HepG2 (cell line): ENCODE measurements at regions not wholly inside any gene's neighbourhood (a gene's known extent, or its start where the extent isn't known, plus 50 kb on each side); places are given as distances from the start of the nearest gene placed in this dataset.
"Not testable (repeated sequence)": the region's sequence is repeated elsewhere in the genome, so short reads cannot be mapped to it uniquely, and the experiment has no call there.

Experiments
- ATAC-seq: fragments of 200-7000 bp; cut with Tn5 transposase; 3 replicates; pipeline ENCODE4 v1.9.1; 2020; ENCODE audit warnings: mild to moderate bottlenecking, moderate library complexity
- BruUV-seq: library from RNA; stranded (reverse); fragments of 400-500 nt; replicated peaks from 2 replicates; lab custom pipeline; 2021; lab: Mats Ljungman, UMichigan
- CTCF ChIA-PET: fragments of 300-600 bp; formaldehyde crosslinking; extraction: SDS; loops from one replicate; lab custom pipeline; 2021; ENCODE audit warnings: low total read pairs, inconsistent platforms, low intra/inter-chr PET ratio; lab: Yijun Ruan, JAX
- POLR2A ChIA-PET: fragments of 350-600 bp; sonication (Branson Sonifier 250); formaldehyde crosslinking; loops from one replicate; lab custom pipeline; 2020; ENCODE audit warnings: antibody characterized with exemption, inconsistent platforms; lab: Yijun Ruan, JAX
- DNase-seq: peaks from one replicate; pipeline ENCODE4 v3.0.0-alpha.2; 2015; ENCODE audit warnings: low spot score
- FAIRE-seq: peaks from 3 replicates; lab custom pipeline; 2011; peaks lifted over from hg19 to GRCh38; lab: Jason Lieb, UNC
- H2AFZ ChIP-seq: one replicate; pipeline ENCODE4 v1.6.1; 2011; ENCODE audit warnings: low read length, inconsistent platforms
- H3K27ac ChIP-seq: fragments of 300-600 bp; 3 replicates; pipeline ENCODE4 v1.8.0; 2011; ENCODE audit warnings: mixed run types, mild to moderate bottlenecking, mixed read lengths, low read length, inconsistent platforms; ENCODE audit not compliant: insufficient read depth; ENCODE audit errors: extremely low read length
- H3K27me3 ChIP-seq, 2 experiments: fragments of 200-600 bp in 1 of 2; 2 replicates in 1 of 2; 3 replicates in 1 of 2; pipeline versions ENCODE4 v1.6.0 to v1.8.0; 2011; ENCODE audit warnings: low read length in 2 of 2, mild to moderate bottlenecking in 2 of 2, moderate library complexity in 2 of 2, inconsistent platforms in 1 of 2; ENCODE audit not compliant: insufficient read depth in 2 of 2, control insufficient read depth in 1 of 2
- H3K36me3 ChIP-seq, 2 experiments: fragments of 200-600 bp in 1 of 2; replicated peaks in 1 of 2; 2 replicates in 1 of 2; 3 replicates in 1 of 2; pipeline versions ENCODE4 v1.5.1 to v1.8.0; 2011; ENCODE audit warnings: low read length in 2 of 2, inconsistent platforms in 1 of 2; ENCODE audit not compliant: insufficient read depth in 2 of 2, control insufficient read depth in 1 of 2
- H3K4me1 ChIP-seq: 2 replicates; pipeline ENCODE4 v1.5.1; 2012; ENCODE audit warnings: low read length, inconsistent platforms; ENCODE audit not compliant: insufficient read depth
- H3K4me2 ChIP-seq: 2 replicates; pipeline ENCODE4 v1.6.0; 2011; ENCODE audit warnings: low read depth, low read length, inconsistent platforms
- H3K4me3 ChIP-seq, 3 experiments: fragments of 200-600 bp in 1 of 3; sonication (generic), shearing (Covaris generic) in 1 of 3; replicated peaks in 1 of 3; 2 replicates each; pipeline ENCODE4 v1.5.1; 2011 to 2016; ENCODE audit warnings: low read length in 3 of 3, inconsistent platforms in 2 of 3, low read depth in 2 of 3, mild to moderate bottlenecking in 2 of 3, control low read depth in 1 of 3, mixed read lengths in 1 of 3; ENCODE audit not compliant: insufficient read depth in 1 of 3
- H3K79me2 ChIP-seq: one replicate; pipeline ENCODE4 v1.6.1; 2011; ENCODE audit warnings: low read length, inconsistent platforms; ENCODE audit not compliant: insufficient read depth
- H3K9ac ChIP-seq: 2 replicates; pipeline ENCODE4 v1.6.0; 2011; ENCODE audit warnings: mild to moderate bottlenecking, low read depth, low read length, inconsistent platforms; ENCODE audit not compliant: insufficient read depth
- H3K9me3 ChIP-seq: 2 replicates; pipeline ENCODE4 v1.5.1; 2012; ENCODE audit warnings: mild to moderate bottlenecking, low read length
- H4K20me1 ChIP-seq: 2 replicates; pipeline ENCODE4 v1.6.0; 2011; ENCODE audit warnings: inconsistent platforms, mild to moderate bottlenecking, low read length, moderate library complexity; ENCODE audit not compliant: insufficient read depth
- MXI1 ChIP-seq: IDR thresholded peaks from 3 replicates; pipeline ENCODE4 v1.6.1; 2012; ENCODE audit warnings: low read depth, low read length, inconsistent platforms, borderline replicate concordance
- NCOA1 ChIP-seq: sonication (generic); formaldehyde crosslinking; IDR thresholded peaks from 2 replicates; pipeline ENCODE4 v1.9.0; 2021; ENCODE audit warnings: missing genetic modification reagents
- PHF5A ChIP-seq: IDR thresholded peaks from one replicate; pipeline ENCODE4 v1.6.1; 2018; ENCODE audit warnings: low read depth, missing genetic modification reagents; ENCODE audit not compliant: unreplicated experiment
- SIN3A ChIP-seq: IDR thresholded peaks from 2 replicates; pipeline ENCODE4 v1.6.1; 2011; ENCODE audit warnings: low read depth, mild to moderate bottlenecking, control low read depth, low read length, borderline replicate concordance
- SMARCC2 ChIP-seq: fragments of 450-650 bp; IDR thresholded peaks from 2 replicates; pipeline ENCODE4 v1.6.1; 2017; ENCODE audit warnings: antibody characterized with exemption, mild to moderate bottlenecking
- WGBS: methylation state at CpG from one replicate; pipeline ENCODE4 v1.1.6; 2017; ENCODE audit warnings: low lambda C conversion rate; 5-methylcytosine and 5-hydroxymethylcytosine counted together
- in situ Hi-C: cut with HindIII; loops from 2 replicates; pipeline ENCODE4 v1.10.0; 2017; ENCODE audit warnings: low pct_unique_long_range_greater_than_20kb; ENCODE audit not compliant: extremely low pct_ligation_motif_present
- intact Hi-C: fragments of 100-400 bp; cut with micrococcal nuclease; formaldehyde crosslinking; loops from one replicate; pipeline ENCODE4 v1.10.0; 2022; ENCODE audit not compliant: unreplicated experiment
- TF ChIP-seq, protein P1 (sequence below): sonication (generic); formaldehyde crosslinking; IDR thresholded peaks from 2 replicates; pipeline ENCODE4 v1.4.0; 2020; ENCODE audit warnings: missing genetic modification reagents

DNA sequence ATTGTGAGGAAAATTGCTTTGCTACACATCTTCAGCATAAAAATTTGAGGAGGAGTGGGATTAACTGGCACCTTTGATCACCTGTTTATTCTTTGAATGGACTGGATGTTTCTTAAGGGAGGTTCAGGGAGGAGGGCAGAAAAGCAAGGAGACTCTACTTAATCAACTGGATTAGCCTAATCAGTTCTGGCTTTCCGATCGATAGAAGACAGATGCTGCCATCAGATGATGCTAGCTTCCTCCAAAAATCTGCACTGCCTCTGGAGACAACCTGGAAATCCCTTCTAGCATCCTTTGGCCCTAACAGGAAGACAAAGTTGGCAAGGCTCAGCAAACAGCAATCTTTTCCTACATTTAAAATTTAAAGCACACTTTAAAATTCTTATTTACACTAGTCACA, 197.8 kb downstream of the EBLN2 start (continued):
- TF ChIP-seq, protein P1, sequence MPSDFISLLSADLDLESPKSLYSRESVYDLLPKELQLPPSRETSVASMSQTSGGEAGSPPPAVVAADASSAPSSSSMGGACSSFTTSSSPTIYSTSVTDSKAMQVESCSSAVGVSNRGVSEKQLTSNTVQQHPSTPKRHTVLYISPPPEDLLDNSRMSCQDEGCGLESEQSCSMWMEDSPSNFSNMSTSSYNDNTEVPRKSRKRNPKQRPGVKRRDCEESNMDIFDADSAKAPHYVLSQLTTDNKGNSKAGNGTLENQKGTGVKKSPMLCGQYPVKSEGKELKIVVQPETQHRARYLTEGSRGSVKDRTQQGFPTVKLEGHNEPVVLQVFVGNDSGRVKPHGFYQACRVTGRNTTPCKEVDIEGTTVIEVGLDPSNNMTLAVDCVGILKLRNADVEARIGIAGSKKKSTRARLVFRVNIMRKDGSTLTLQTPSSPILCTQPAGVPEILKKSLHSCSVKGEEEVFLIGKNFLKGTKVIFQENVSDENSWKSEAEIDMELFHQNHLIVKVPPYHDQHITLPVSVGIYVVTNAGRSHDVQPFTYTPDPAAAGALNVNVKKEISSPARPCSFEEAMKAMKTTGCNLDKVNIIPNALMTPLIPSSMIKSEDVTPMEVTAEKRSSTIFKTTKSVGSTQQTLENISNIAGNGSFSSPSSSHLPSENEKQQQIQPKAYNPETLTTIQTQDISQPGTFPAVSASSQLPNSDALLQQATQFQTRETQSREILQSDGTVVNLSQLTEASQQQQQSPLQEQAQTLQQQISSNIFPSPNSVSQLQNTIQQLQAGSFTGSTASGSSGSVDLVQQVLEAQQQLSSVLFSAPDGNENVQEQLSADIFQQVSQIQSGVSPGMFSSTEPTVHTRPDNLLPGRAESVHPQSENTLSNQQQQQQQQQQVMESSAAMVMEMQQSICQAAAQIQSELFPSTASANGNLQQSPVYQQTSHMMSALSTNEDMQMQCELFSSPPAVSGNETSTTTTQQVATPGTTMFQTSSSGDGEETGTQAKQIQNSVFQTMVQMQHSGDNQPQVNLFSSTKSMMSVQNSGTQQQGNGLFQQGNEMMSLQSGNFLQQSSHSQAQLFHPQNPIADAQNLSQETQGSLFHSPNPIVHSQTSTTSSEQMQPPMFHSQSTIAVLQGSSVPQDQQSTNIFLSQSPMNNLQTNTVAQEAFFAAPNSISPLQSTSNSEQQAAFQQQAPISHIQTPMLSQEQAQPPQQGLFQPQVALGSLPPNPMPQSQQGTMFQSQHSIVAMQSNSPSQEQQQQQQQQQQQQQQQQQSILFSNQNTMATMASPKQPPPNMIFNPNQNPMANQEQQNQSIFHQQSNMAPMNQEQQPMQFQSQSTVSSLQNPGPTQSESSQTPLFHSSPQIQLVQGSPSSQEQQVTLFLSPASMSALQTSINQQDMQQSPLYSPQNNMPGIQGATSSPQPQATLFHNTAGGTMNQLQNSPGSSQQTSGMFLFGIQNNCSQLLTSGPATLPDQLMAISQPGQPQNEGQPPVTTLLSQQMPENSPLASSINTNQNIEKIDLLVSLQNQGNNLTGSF (CRISPR knock-in tag), result no peak
- TF ChIP-seq, all 625 proteins: peak for 0

DNA sequence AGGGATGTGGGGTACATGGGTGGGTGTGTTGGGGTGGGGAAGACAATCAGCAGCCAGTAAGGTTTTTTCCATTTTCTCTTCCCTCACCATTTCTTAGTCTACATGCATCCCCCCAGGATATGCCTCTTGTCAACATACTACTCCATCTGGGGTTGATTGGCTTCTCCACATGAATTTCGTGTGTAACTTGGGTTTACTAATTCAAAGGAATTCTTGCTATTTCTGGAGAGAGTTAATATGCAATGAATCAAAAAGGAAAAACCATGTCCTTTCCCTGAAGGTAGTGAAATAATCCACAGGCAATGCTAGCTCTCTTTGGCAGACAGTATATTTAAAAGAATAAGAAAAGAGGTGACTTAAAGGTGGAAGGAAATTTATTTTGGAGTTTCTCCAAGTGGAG, 198.4 kb downstream of the EBLN2 start:
- ChIA-PET POLR2A (no interaction called here), CTCF (no interaction called here)
- H3K27ac ChIP-seq, result no peak overlapping the region
- 0% methylated on average over 1 of the region's 1 CpG for WGBS
- H3K36me3 ChIP-seq, result no peaks in the 10 kb centered on the region
- DNase-seq (no peak), FAIRE-seq (no peak), ATAC-seq (no peak)
- in situ Hi-C loops (no loop called here), intact Hi-C loops (no loop called here)
- H3K4me2 ChIP-seq, result no peak overlapping the region
- H3K4me1 ChIP-seq, result no peaks in the 10 kb centered on the region
- no peak overlapping the region for H3K9ac ChIP-seq
- H3K9me3 ChIP-seq, result no peaks in the 10 kb centered on the region
- no peak for TF ChIP-seq PHF5A (CRISPR knock-in tag)
- TF ChIP-seq NCOA1 (CRISPR knock-in tag), result no peak
- TF ChIP-seq SMARCC2, result no peak
- TF ChIP-seq SIN3A, result no peak
- no peak for TF ChIP-seq MXI1
- no peaks in the 10 kb centered on the region for H3K27me3 ChIP-seq
- no peak overlapping the region for H2AFZ ChIP-seq
- H3K79me2 ChIP-seq, result no peaks in the 10 kb centered on the region
- H4K20me1 ChIP-seq, result no peaks in the 10 kb centered on the region
- no peak overlapping the region for H3K4me3 ChIP-seq
- BruUV-seq, result no TSS peak

DNA sequence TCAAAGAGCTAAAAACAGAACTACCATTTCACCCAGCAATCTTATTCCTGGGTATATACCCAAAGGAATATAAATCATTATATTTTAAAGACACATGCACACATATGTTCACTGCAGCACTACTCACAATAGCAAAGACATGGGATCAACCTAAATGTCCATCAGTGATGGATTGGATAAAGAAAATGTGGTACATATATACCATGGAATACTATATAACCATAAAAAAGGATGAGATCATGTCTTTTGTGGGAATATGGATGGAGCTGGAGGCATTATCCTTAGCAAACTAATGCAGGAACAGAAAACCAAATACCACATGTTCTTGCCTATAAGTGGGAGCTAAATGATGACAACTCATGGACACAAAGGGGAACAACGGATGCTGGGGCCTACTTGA, 205.1 kb downstream of the EBLN2 start:
- in situ Hi-C loops, DNase-seq, H3K4me1 ChIP-seq, POLR2A ChIA-PET, H3K27me3 ChIP-seq, H3K27ac ChIP-seq, H3K79me2 ChIP-seq, H3K36me3 ChIP-seq, H3K9me3 ChIP-seq, CTCF ChIA-PET, ATAC-seq, H3K9ac ChIP-seq, H3K4me2 ChIP-seq, H2AFZ ChIP-seq, H3K4me3 ChIP-seq, H4K20me1 ChIP-seq, intact Hi-C loops, BruUV-seq, FAIRE-seq: not testable (repeated sequence)
- WGBS, result 0% methylated on average over 1 of the region's 1 CpG

DNA sequence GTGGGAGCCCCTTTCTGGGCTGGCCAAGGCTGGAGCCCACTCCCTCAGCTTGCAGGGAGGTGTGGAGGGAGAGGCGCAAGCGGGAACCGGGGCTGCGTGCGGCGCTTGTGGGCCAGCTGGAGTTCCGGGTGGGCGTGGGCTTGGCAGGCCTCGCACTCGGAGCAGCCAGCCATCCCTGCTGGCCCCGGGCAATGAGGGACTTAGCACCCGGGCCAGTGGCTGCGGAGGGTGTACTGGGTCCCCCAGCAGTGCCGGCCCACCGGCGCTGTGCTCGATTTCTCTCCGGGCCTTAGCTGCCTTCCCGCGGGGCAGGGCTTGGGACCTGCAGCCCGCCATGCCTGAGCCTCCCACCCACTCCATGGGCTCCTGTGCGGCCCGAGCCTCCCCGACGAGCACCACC, 207.7 kb downstream of the EBLN2 start:
- H3K27me3 ChIP-seq, H2AFZ ChIP-seq, H3K9me3 ChIP-seq, CTCF ChIA-PET, H3K27ac ChIP-seq, DNase-seq, ATAC-seq, H4K20me1 ChIP-seq, intact Hi-C loops, FAIRE-seq, H3K4me1 ChIP-seq, POLR2A ChIA-PET, in situ Hi-C loops, H3K79me2 ChIP-seq, H3K4me2 ChIP-seq, BruUV-seq, H3K36me3 ChIP-seq, H3K4me3 ChIP-seq, H3K9ac ChIP-seq: not testable (repeated sequence)
- WGBS, result 92% methylated on average over 5 of the region's 25 CpGs
